GM12864 (cell line): ENCODE measurements at regions not wholly inside any gene's neighbourhood (a gene's known extent, or its start where the extent isn't known, plus 50 kb on each side); places are given as distances from the start of the nearest gene placed in this dataset.

ENCODE experiments used
- DNase-seq: peaks from one replicate; pipeline ENCODE4 v3.0.0-alpha.2; 2011; ENCODE audit warnings: low read depth
- H3K4me3 ChIP-seq: 2 replicates; pipeline ENCODE4 v1.5.1; 2011; ENCODE audit warnings: mild to moderate bottlenecking, low read depth, low read length, control low read depth
- CTCF ChIP-seq: IDR thresholded peaks from 2 replicates; pipeline ENCODE4 v1.5.1; 2011; ENCODE audit warnings: low read depth, mild to moderate bottlenecking, moderate library complexity, low read length, control low read depth, inconsistent platforms; ENCODE audit errors: missing control alignments

GRCh38 chr13:88115976-88116375 is 444.8 kb downstream of the SLITRK5 start:
- no peak for DNase-seq
- TF ChIP-seq CTCF: no peak
- no peak overlapping the region for H3K4me3 ChIP-seq

GRCh38 chr13:88118952-88119351 is 447.8 kb downstream of the SLITRK5 start:
- TF ChIP-seq CTCF: no peak
- H3K4me3 ChIP-seq: no peak overlapping the region
- no peak for DNase-seq

GRCh38 chr13:88124142-88124541 is 453.0 kb downstream of the SLITRK5 start:
- no peak for DNase-seq
- no peak overlapping the region for H3K4me3 ChIP-seq
- TF ChIP-seq CTCF: no peak

GRCh38 chr13:88125055-88125454 is 453.9 kb downstream of the SLITRK5 start:
- no peak overlapping the region for H3K4me3 ChIP-seq
- no peak for TF ChIP-seq CTCF
- no peak for DNase-seq

GRCh38 chr13:88136098-88136790 is 465.1 kb downstream of the SLITRK5 start:
- no peak for DNase-seq
- H3K4me3 ChIP-seq: no peak overlapping the region
- TF ChIP-seq CTCF: no peak

GRCh38 chr13:88142653-88143052 is 471.5 kb downstream of the SLITRK5 start:
- no peak for DNase-seq
- no peak for TF ChIP-seq CTCF
- H3K4me3 ChIP-seq: no peak overlapping the region

- no peak for TF ChIP-seq CTCF
- no peak overlapping the region for H3K4me3 ChIP-seq
- no peak for DNase-seq
Observed at GRCh38 chr13:88144580-88144979, 473.4 kb downstream of the SLITRK5 start.
